ENCODE measurements at regions not wholly inside any gene's neighbourhood (a gene's known extent, or its start where the extent isn't known, plus 50 kb on each side); places are given as distances from the start of the nearest gene placed in this dataset.
"Not testable (repeated sequence)": the region's sequence is repeated elsewhere in the genome, so short reads cannot be mapped to it uniquely, and the experiment has no call there.

GRCh38 chr9:89844075-89844474, 239.3 kb downstream of the GADD45G start:
- DNase-seq: no peak

- no peak for DNase-seq
Measured at GRCh38 chr9:89844535-89844934, 239.7 kb downstream of the GADD45G start.

GRCh38 chr9:89845321-89845720, 240.5 kb downstream of the GADD45G start:
- DNase-seq: no peak

DNA sequence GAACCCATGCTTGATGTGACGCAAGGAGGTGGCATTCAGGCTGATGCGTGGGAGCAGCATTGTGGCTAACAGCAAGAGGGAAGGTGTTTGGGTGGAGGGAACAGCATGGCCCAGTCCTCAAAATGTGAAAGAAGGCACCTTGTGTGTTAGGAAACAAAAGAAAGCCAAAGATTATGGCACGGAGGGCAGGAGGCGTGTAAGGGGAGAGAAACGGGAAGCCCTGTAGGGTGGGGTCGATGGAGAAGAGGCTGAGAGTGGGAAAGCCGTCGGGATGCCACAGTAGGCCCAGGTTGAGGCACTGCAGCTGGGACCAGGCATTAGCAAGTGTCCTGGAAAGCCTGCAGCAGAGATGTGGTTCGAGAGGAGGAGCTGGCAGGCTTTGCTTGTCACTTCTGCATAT, 241.1 kb downstream of the GADD45G start:
- no peak for DNase-seq

GRCh38 chr9:89848060-89849040, 243.5 kb downstream of the GADD45G start:
- no peak for DNase-seq

DNA sequence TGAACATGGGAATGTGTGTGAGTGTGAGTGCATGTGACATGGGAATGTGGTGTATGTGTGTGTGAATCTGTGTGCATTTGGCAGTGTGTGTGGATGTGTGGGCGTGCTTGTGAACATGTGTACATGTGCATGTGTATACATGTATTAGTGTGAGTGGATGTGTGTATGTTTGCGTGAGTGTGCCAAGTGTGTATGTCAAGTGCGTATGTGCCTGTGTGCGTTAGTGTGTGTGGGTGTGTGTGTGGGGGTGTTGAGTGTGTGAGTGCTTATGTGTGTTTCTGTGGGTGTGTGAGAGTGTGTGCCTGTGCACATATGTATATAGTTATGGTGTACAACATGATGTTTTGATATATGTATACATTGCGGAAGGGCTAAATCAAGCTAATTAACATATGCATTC, 244.3 kb downstream of the GADD45G start:
- DNase-seq: no peak

GRCh38 chr9:89850153-89850552, 245.3 kb downstream of the GADD45G start:
- DNase-seq: no peak

DNA sequence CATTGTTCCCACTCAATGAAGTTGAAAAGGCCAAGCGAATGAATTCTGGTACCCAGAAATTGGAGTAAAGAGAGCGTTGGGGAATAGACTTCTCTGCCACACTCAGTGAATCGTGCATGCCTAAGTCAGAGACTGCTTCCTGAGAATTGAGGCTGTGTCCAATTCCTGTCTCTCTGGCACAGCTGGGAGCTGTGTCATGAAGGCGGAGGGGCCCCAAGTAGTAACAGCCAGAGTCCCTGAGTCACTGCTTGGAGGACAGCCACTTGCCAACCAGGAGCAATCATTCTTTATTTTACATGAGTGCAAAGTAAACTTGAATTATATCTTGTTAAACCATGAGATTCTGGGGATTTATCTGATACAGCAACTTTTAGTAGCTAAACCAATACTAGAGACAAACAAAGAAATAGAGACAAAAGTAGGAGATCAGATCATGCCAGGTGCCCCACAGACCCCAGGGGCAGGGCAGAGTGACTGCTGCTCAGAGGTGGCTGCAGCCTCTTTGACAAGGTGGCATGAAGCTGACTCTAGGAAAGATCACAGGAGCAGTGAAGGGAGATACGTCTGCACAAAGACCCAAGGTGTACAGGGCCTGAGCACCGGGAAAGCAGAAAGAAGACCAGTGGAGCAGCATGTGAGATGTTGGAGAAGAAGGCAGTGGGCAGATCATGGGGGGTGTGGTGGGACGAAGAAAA, 246.0 kb downstream of the GADD45G start:
- no peak for DNase-seq

GRCh38 chr9:89853161-89853560, 248.3 kb downstream of the GADD45G start:
- no peak for DNase-seq

- DNase-seq: no peak
Measured at GRCh38 chr9:89853931-89854330, 249.1 kb downstream of the GADD45G start.

GRCh38 chr9:89854715-89855475, 250.1 kb downstream of the GADD45G start:
- DNase-seq: no peak

DNA sequence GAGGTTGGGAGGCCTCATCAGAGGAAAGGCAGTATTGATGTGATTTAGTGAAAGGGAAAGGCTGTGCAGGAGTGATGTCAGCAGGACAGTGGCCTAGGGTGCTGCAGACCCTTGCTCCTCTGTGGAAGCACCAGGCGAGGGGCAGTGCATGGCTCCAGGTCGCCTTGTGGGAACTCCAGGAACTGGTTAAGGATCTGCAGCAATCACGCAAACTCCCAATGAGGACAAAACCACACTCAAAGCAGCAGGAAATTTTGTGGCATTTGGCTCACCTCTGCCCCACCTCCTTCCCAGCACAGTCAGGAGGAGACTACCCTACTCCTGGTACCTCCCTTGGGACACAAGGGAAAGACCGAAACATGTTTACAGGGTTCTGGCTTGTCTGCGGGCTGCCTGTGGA, 251.5 kb downstream of the GADD45G start:
- not testable (repeated sequence) for DNase-seq

- not testable (repeated sequence) for DNase-seq
Measured at GRCh38 chr9:89856950-89857349, 252.1 kb downstream of the GADD45G start.

DNA sequence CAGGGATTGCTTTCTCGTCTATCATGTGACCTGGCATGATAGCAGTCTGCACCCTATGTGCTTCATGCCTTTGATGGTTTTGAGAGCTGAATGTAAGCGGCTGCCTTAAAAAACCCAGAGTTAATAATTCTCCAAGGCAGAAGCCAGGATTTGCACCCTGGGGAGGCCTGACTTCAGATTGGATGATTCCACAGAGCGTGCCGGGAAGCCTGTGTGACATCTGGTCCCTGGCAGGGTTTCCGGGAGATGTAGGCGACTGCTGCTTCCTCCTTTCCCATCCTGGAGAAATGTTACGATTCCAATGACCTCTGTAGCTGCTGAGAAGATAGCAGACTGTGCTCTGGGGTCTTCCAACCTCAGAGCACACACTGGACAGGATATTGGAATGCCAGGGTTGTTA, 255.0 kb downstream of the GADD45G start:
- not testable (repeated sequence) for DNase-seq

DNA sequence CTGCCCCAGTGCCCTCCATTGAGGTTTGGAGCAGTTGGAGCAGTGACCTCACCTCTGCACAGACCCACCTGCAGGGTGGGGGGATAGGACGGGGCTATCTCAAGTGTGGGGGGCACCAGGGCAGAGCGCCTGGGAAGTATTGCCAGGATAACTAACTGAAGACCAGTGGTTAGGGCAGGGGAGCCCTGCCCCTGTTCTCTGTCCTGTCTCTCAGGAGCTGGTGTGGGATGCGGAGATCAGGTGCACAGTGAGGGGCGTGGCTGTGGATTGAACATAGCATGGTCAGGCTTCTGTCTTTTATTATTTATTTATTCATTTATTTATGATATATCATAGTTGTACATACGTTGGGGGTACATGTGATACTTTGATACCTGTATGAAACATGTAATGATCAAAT, 256.6 kb downstream of the GADD45G start:
- DNase-seq: not testable (repeated sequence)

- DNase-seq: no peak
Measured at GRCh38 chr9:89862316-89862715, 257.5 kb downstream of the GADD45G start.

- DNase-seq: no peak
Measured at GRCh38 chr9:89863141-89863540, 258.3 kb downstream of the GADD45G start.

GRCh38 chr9:89863837-89864236, 259.0 kb downstream of the GADD45G start:
- DNase-seq: no peak

DNA sequence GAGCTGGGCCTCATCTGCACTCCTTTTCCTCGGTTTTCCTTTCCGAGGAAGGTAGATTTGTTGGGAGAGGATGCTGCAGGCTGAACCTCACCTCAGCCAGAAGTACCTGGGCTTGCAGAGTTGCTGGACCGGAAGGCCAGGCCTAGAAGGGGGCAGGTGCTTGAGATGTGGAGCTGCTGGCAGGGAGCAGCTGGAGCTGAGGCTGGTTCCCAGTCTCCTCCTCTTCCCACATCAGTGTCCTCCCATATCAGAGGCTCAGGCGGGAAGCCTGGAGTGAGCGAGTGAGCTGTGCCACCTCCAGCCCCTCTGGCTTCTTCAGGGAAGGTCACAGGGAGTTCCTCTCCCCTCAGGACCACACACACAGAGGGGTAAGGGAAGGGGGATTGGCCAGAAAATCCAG, 259.4 kb downstream of the GADD45G start:
- DNase-seq: no peak

- no peak for DNase-seq
Measured at GRCh38 chr9:89864731-89865130, 259.9 kb downstream of the GADD45G start.

DNA sequence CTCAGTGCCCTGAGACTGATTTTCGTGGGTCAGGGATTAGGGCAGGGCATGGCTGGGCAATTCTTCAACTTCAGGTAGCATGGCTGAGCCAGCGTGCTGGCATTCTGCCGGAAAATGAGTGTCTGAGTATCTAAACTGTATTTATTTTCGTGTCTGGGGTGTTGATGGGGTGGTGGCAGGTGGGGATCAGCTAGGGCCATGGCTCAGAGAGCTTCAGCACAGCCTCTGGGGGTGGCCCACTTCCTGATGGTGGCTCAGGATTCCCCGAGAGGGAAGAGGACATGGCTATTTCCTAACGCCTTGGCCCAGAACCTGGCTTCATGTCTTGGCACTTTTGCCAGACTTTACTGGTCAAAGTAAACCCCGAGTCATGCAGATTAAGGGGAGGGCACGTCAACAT, 260.5 kb downstream of the GADD45G start:
- no peak for DNase-seq

- no peak for DNase-seq
Measured at GRCh38 chr9:89865981-89866380, 261.2 kb downstream of the GADD45G start.

DNA sequence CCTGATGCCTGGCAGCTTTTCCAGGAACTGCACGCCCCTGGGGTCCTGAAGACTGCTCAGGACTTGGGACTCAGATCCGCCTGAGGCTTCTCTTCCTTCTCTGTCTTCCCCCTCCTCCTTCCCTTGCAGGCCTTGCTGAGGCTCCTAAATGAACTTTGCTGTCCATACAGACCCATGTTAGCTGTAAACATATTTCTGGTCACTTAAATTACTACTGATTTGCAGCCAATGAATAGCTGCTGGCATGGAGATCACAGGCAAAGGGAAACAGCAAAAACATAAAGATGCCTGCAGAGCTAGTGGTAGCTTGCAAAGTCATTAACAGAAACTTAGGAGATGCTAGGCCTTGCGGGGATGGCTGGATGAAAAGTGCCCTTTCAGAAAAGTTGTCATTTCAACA, 261.9 kb downstream of the GADD45G start:
- no peak for DNase-seq

Data from Kasumi-1 (cell line).